Activated CD8-positive, alpha-beta T cell treated with anti-CD3 and anti-CD28 coated beads for 36 hours (primary cell): ENCODE measurements at regions not wholly inside any gene's neighbourhood (a gene's known extent, or its start where the extent isn't known, plus 50 kb on each side); places are given as distances from the start of the nearest gene placed in this dataset.

ENCODE experiments used
- ATAC-seq: fragments of 200-7000 bp; cut with Tn5 transposase; one replicate; pipeline ENCODE4 v1.10.0; 2021; ENCODE audit warnings: mild to moderate bottlenecking, moderate library complexity
- CTCF ChIA-PET: fragments of 350-600 bp; sonication (Branson Sonifier 250); formaldehyde crosslinking; loops from one replicate; lab custom pipeline; 2021; ENCODE audit warnings: antibody characterized with exemption; lab: Charles Lee
- POLR2A ChIA-PET: fragments of 350-600 bp; sonication (Branson Sonifier 250); formaldehyde crosslinking; loops from one replicate; lab custom pipeline; 2021; ENCODE audit warnings: antibody characterized with exemption; lab: Charles Lee
- DNase-seq: peaks from one replicate; pipeline ENCODE4 v3.0.0-alpha.2; 2020
- H3K27ac Mint-ChIP-seq: one replicate; pipeline ENCODE4 v1.8.0; 2021; ENCODE audit warnings: mild to moderate bottlenecking, mixed read lengths
- H3K27me3 Mint-ChIP-seq: one replicate; pipeline ENCODE4 v1.8.0; 2021; ENCODE audit warnings: mixed read lengths
- H3K36me3 Mint-ChIP-seq: one replicate; pipeline ENCODE4 v1.8.0; 2021; ENCODE audit warnings: low read depth, mixed read lengths
- H3K4me1 Mint-ChIP-seq: one replicate; pipeline ENCODE4 v1.8.0; 2021; ENCODE audit warnings: low read depth, mixed read lengths
- H3K4me3 Mint-ChIP-seq: one replicate; pipeline ENCODE4 v1.8.0; 2021; ENCODE audit warnings: mild to moderate bottlenecking, moderate library complexity, mixed read lengths
- H3K9me3 Mint-ChIP-seq: one replicate; pipeline ENCODE4 v1.8.0; 2021; ENCODE audit warnings: mixed read lengths
- CTCF ChIP-seq: fragments of 200-600 bp; IDR thresholded peaks from one replicate; pipeline ENCODE4 v1.8.0; 2022; ENCODE audit warnings: antibody characterized with exemption, mild to moderate bottlenecking
- intact Hi-C: fragments of 100-400 bp; cut with micrococcal nuclease; formaldehyde crosslinking; loops from one replicate; pipeline ENCODE4 v1.10.0; 2022

GRCh38 chrX:9311421-9312160 is 153.3 kb upstream of the TBL1X start:
- ChIA-PET POLR2A (no interaction called here), CTCF (interaction anchor here (1.8 kb wide), 1 partner anchor 11 kb away, joined by 6 read pairs; no protein-coding TSS in a partner anchor)
- no peak for DNase-seq
- H3K4me3 Mint-ChIP-seq: no peak overlapping the region
- intact Hi-C loops: no loop called here
- H3K9me3 Mint-ChIP-seq: no peaks in the 10 kb centered on the region
- H3K36me3 Mint-ChIP-seq: no peaks in the 10 kb centered on the region
- TF ChIP-seq CTCF: no peak
- peaks cover 6% of the 10 kb centered on the region for H3K4me1 Mint-ChIP-seq
- ATAC-seq: no peak
- H3K27me3 Mint-ChIP-seq: no peaks in the 10 kb centered on the region
- no peak overlapping the region for H3K27ac Mint-ChIP-seq

- H3K27ac Mint-ChIP-seq: no peak overlapping the region
- no peaks in the 10 kb centered on the region for H3K9me3 Mint-ChIP-seq
- intact Hi-C loops: no loop called here
- ATAC-seq: peak; percentile 89
- ChIA-PET CTCF (interaction anchor here (0.6 to 2.0 kb wide), 15 partner anchors 9 to 434 kb away, joined by 3 to 6 read pairs (median 3); no protein-coding TSS in a partner anchor), POLR2A (interaction anchor here (1.3 kb wide), 1 partner anchor 16 kb away, joined by 3 read pairs; no protein-coding TSS in a partner anchor)
- no peaks in the 10 kb centered on the region for H3K27me3 Mint-ChIP-seq
- H3K4me1 Mint-ChIP-seq: peaks cover 11% of the 10 kb centered on the region
- H3K36me3 Mint-ChIP-seq: no peaks in the 10 kb centered on the region
- H3K4me3 Mint-ChIP-seq: no peak overlapping the region
- peak; percentile 85 for DNase-seq
- TF ChIP-seq CTCF: peak; percentile 64
These were observed 151.7 kb upstream of the TBL1X start for GRCh38 chrX:9312922-9313867.

DNA sequence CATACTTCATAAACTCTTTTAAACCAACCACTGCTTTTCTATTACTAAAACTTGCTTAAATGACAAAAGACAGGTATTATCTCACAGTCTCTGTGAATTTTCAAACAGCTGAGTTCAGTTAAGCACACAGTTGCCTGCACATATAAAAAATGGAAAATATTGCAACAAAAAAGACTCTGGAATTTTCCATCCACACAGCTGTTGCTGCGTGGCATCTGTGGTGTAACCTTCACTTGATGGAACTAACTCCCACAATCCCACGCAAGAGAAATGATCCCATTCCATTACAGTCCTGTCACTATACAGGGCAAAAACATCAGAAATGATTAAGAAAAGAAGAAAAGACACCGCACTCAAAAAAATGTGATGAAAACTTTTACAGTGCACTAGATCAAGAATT is 149.8 kb upstream of the TBL1X start:
- intact Hi-C loops: no loop called here
- POLR2A ChIA-PET: no interaction called here

GRCh38 chrX:9316096-9316495 is 148.8 kb upstream of the TBL1X start:
- ATAC-seq: no peak
- ChIA-PET CTCF (no interaction called here), POLR2A (no interaction called here)
- H3K27ac Mint-ChIP-seq: no peak overlapping the region
- no peak overlapping the region for H3K4me3 Mint-ChIP-seq
- intact Hi-C loops: no loop called here
- no peak for TF ChIP-seq CTCF
- H3K9me3 Mint-ChIP-seq: no peaks in the 10 kb centered on the region
- no peaks in the 10 kb centered on the region for H3K27me3 Mint-ChIP-seq
- H3K36me3 Mint-ChIP-seq: no peaks in the 10 kb centered on the region
- peaks cover 15% of the 10 kb centered on the region for H3K4me1 Mint-ChIP-seq
- DNase-seq: no peak

More for the DNA sequence above, 149.8 kb upstream of the TBL1X start:
- CTCF ChIA-PET: no interaction called here
- Mint-ChIP-seq H3K4me3 (no peak overlapping the region), H3K4me1 (peaks cover 15% of the 10 kb centered on the region), H3K27ac (no peak overlapping the region), H3K27me3 (no peaks in the 10 kb centered on the region), H3K9me3 (no peaks in the 10 kb centered on the region), H3K36me3 (no peaks in the 10 kb centered on the region)
- no peak for TF ChIP-seq CTCF
- DNase-seq (no peak), ATAC-seq (no peak)
